HG02763 (cell line): ENCODE measurements at regions not wholly inside any gene's neighbourhood (a gene's known extent, or its start where the extent isn't known, plus 50 kb on each side); places are given as distances from the start of the nearest gene placed in this dataset.

Experiments used
- ATAC-seq: cut with Tn5 transposase; IDR thresholded peaks from one replicate; pipeline ENCODE4 v1.9.1; 2021; ENCODE audit warnings: mild to moderate bottlenecking, moderate library complexity; ENCODE audit not compliant: unreplicated experiment

DNA sequence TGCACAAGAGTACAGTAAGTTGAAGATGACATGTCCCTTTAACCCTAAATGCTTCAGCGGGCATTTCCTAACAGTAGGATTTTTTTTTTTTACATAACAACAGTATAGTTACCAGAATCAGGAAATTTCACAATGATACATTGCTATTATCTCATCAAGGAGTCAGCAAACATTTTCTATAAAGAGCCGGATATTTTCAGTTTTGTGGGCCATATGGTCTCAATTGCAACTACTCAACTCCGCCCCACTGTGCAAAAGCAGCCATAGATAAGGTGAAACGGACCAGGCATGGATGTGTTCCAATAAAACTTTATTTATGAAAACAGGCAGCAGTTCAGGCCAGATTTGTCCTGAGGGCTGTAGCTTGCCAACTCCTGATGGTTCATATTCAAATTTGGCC is 130.6 kb downstream of the SMAD6 start:
- no peak for ATAC-seq

DNA sequence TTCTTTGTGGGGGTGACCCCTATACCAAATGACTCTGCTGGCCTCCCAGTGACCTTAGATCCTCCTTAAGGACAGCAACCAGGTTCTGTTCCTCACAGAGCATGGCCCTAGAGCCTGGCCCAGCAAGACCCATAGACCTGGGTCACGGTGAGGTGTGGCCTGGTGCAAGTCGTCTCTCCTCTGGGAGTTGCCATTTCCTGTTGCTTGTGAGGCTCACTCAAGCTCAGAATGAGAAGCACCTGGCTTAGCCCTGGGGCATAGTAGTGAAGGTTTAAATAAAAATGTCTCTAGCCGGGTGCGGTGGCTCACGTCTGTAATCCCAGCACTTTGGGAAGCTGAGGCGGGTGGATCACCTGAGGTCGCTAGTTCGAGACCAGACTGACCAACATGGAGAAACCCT is 131.3 kb downstream of the SMAD6 start:
- no peak for ATAC-seq

DNA sequence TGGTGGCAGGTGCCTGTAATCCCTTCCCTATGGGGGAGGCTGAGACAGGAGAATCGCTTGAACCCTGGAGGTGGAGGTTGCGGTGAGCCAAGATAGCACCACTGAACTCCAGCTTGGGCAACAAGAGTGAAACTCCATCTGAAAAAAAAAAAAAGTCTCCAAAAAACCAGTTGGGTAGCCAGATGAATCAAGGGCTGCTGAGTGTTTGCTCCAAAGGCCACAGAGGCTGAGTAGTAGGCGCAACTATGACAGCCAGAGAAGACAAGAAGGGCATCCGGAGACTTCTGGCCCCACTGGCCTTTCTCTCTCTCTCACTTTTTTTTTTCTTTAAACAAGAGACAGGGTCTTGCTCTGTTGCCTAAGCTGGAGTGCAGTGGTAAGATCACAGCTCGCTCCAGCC is 131.8 kb downstream of the SMAD6 start:
- no peak for ATAC-seq

DNA sequence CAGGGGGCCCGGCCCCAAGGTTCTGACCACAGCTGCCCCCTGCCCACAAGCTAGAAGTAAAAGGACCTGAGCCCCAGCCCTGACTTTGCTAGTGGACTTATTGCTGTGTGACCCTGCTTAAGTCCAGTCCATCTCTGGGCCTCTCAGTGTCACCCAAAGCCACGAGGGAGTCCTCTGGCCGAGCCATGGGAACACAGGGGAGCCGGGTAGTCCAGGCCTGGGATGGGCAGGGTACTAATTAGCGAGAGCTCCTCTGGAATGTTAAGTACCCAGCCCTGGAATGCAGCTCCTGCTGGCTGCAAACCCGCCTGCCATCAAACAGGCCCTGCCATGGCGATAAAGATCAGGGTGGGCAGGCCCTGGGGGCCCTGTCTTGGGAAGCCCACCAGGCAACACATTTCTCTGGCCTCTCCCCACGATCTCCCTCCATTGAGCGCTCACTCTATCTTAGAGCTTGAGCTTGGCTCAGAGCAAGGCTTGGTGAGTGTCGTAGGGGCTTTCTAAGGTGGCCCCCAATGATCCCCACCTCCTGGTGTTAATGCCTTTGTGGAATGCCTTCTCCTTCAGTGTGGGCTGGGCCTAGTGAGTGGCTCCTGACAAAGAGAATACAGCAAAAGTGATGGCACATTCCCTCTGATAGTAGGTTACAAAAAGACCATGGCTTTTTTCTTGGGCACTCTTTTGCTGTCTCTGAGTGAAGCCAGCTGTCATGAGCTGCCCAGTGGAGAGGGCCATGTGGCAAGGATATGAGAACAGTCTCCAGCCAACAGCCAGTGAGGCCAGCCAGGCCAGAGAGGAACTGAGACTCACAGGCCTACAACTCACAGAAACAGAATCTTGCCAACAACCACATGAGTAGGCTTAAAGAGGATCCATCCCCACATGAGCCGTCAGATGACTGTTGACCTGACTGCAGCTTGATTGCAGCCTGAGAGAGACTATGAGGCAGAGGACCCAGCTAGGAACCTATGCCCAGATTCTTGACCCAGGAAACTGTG is 133.1 kb downstream of the SMAD6 start:
- ATAC-seq, result no peak

DNA sequence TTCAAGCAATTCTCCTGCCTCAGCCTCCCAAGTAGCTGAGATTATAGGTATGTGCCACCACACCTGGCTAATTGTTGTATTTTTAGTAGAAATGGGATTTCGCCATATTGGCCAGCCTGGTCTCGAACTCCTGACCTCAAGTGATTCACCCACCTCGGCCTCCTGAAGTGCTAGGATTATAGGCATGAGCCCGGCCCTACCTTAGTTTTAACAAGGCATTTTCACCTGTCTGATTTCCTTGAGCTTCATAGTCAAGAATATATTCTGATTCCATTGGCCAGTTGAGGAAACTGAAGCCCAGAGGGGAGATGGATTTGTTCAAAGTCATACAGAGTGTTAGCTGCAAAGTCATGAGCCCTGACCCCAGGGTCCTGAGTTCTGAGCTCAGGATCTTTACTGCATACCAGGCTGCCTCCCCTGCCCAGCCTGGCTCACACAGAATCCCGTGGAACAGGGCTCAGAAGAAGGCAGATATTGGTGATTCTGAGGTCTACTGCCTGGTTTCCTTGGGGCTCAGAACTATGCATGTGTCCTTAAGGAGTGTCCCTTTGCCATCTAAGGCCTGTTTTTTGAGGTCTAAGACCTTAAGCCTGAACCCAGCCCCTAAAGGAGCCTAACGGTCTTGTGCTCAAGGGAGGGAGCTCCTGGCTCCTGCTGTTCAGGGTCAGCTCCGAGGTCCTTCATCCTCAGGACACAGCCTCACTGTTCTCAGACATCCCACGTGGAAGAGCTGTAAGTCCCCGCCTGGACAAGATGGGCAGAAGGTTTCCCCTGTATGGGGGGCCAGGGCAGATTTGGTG is 134.4 kb downstream of the SMAD6 start:
- ATAC-seq, result no peak

DNA sequence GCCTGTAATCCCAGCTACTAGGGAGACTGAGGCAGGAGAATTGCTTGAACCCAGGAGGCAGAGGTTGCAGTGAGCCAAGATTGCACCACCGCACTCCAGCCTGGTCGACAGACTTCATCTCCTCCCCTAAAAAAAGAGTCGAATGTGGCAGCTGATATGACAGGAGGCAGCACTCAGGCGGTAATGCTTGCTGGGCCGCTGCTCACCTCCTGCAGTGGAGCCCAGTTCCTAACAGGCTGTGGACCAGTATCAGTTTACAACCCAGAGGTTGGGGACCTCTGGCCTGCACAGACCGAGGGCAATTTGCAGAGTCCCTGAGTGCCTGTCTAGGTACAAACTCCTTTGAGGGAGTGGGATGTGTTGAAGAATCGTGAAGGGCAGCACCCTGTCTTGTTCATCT is 136.2 kb downstream of the SMAD6 start:
- ATAC-seq, result no peak

DNA sequence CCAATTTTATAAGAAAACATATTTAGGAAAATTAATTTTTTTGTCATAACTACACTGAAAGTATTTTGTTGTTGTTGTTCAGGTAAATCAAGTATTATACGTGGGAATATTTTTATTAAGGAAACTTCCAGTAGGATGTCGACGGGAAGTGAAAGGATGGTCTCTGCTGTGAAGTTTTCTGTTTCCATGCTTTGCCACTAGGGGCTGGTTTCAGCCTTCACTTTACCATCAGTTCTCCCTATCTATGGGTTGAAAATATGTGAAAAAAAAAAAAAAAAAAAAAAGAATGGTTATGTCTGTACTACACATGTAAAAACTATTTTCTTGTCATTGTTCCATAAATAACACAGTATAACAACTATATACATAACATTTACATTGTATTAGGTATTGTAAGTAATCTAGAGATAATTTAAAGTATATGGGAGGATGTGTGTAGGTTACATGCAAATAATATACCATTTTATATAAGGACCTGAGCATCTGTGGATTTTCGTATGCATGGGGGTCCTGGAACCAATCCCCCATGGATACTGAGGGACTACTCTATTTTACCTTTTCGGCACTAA is 136.7 kb downstream of the SMAD6 start:
- ATAC-seq, result no peak

DNA sequence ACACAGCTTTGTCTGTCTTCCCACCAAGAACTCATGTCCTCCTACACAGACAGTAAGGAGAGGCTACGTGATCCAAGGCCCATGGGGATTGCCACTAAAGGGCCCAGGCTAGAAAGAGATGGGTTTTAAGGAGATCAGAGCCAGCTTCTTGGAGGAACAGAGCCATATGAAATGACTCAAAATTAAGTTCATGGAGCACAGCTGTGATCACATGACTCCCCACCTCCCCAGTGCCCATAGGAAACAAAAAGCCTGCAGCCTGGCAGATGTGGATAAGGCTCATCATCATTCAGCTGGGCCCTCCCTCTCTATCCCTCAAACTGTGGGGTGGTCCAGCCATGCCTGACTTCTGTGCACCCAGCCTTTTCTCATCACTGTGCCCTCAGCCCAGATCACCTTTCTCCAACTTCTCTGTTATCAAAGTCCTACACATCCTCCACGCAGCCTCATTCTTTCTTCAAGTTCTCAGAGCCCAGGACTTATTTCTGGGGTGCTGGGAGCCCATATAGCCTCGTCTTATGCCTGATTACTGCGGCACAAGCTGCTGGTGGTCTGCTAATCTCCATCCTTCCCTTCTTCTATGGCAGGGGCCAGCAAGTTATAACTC is 137.6 kb downstream of the SMAD6 start:
- ATAC-seq, result no peak

DNA sequence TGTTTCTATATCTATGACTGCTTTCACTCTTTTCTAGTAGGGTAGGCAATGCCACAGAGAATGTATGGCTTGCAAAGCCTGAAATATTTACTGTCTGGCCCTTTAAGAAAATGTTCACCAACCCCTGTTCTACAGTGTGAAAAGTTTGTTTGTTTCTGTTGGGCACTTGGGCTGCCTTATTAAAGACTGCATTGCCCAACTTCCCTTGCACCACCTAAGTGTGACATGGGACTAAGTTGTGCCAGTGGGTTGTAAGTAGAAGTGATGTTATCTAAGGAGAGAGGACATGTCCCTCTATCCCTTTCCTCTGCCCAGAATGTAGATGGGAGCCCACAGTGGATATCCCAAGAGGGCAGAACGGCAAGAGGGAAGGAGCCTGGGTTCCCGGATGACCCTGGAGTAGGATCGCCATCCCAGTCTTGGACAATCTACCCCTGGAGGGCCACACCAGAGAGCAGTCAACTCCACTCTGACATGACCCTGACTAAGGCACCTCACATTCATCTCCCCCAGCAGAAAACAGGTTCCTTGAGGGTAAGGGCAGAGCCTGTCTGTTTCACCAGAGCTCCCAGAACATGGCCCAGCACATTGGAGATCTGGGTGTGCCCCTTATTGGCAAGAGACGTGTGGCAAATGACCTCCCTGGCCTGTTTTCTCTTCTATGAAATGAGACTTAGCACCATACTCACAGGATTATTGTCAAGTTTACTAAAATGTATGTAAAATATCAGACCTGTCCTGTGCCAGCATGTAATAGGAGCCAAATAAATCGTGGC is 138.8 kb downstream of the SMAD6 start:
- no peak for ATAC-seq

DNA sequence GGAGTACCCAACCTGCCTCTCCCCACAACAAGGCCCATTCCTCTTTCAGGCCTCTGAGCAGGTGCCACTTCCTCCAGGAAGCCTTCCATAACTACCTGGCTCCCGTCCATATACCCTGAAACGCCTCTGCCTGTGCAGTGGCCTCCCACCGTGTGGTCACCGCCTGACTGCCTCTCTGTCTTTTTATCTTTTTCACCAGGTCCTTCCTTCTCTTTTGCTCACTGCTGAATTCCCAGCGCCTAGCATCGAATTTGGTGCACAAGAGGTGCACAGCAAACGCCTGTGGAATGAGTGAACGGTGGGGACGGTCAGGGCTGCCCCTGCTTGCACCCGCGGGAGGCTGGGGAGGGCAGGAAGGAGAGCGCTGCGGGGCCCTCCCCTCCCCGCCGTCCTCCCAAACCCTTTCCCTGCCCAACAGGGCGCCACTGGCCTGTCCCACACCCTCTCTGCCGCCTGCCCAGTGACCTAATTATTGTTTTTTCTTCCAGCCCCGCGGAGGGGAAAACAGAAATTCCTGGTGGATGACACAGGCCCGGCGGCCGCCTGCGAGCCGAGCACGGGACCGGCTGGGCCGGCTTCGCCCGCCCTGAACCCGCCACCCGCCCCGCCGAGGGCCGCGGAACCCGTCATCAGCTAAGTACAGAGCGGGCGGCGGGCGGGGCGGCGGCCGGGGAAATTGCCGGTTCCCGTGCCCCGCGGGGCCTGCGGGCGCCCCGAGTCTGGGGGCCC is 140.1 kb downstream of the SMAD6 start:
- ATAC-seq, result no peak

DNA sequence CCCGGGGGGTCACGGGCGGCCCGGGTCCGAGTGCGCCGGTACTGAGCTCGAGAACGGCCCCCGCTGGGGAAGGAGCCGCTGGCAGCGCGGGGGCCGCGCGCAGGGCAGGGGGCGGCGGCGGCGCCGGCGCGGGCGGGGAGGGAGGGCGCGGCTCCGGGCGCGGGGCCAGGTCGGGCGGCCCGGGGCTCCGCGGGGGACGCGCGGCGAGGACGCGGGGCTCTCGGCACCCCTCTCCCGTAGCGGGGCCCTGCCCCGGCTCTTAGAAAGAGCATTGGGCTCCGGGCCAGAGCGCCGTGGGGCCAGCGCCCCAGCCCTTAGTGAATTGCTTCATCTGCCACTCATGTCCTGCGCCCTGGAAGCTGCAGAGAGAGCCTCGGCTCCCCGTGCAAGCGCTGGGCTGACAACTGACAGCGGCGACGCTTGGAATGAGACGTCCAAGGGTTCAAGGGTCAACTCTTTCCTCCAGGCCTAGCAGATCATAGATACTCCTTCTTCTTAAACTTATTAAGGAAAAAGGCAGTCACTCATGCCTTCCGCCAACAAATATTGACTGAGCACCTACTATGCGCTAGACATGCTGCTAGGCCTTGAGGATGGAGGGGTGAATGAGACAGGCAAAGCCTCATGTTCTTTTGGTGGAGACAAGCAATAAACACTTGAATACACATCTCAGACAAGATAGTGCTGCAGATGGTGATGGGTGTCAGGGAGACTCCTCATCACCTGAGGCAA is 140.8 kb downstream of the SMAD6 start:
- no peak for ATAC-seq

DNA sequence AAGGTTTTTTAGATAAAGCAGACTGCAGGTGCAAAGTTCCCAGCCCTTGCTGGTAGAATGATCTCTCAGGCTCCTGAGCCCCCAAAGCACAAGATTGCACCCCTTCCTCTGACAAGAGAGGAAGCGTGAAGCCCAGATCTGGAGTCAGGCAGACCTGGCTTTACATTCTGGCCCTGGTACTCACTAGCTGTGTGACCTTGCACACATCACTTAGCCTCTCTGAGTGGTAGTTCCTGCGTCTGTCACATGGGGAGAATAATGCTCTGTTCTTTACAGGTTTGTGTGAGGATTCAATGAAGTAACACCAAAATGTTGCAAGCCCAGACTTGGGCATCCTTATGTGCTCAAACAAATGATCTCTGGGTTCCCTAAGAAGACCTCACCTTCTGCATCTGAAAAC is 141.5 kb downstream of the SMAD6 start:
- ATAC-seq, result no peak

DNA sequence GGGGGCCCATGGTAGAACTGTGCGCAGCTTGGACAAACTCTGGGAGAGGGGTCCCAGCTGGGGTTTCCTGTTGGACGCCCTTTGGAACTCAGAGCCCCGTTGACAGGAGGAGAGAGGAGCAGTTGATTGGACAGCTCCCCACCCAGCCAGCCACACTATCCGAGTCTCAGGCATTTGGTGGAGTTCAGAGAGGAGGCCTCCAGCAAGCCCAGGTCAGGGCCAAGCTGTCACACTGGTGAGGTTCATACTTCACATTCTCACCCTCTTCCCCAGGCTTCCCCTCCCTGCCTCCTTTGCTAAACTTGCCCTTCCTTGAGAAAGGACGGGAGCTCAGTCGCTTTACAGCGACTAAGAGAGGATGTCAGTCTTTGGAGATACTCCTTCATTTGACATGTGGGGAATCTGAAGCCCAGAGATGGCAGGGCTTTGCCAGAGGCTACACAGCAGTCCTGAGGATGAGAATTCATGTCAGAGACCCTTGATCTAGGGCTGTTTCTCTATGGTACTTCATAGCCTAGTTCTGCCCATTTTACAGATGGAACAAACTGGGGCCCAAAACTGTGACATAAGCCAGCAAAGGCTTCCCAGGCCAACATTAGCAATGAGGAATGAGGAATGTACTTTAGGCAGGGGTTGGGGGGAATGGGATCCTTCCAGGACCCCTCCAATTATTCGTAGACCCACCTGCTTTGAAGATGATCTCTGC is 142.2 kb downstream of the SMAD6 start:
- no peak for ATAC-seq

DNA sequence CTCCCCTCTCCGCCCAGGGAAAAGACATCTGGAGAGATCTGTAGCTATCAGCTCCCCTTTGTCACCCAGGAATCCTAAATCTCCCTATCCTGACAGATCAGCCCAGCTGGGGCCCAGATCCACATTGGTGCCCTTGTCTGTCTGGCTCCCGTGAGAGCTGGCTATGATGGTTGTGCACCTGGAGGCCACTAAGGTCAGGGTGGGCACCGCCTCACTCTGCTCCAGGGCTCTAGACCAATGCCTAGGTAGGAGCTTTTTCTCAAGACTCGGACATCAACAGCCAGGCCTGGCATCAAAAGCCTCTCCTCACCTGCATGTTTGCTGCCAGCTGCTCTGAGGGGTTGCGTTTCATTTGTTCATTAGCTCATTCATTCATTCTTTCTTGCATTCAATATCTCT is 142.7 kb downstream of the SMAD6 start:
- ATAC-seq, result no peak

DNA sequence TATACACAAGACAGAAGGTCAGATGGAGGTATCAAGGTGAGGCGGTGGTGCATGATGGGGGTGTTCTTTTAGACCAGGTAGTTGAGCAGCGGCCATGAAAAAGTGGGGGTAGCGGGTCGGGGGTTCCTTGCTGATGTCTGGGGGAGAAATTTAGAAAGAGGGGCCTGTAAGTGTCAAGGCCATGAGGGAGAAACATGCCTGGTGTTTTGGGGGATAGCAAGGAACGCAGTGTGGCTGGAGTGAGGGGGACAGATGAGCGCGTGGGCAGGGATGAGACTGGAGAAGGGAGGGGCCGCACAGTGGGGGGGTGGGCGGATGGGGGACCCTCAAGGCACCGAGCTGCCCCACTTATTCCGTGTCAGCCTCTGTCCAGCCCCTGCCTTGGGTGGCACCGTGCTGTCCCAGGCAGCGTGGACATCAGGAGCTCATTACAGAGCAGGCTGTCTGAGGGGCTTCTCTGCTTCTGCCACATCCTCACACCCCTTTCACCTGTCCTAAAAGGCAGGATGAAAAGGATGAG is 143.3 kb downstream of the SMAD6 start:
- ATAC-seq, result no peak

DNA sequence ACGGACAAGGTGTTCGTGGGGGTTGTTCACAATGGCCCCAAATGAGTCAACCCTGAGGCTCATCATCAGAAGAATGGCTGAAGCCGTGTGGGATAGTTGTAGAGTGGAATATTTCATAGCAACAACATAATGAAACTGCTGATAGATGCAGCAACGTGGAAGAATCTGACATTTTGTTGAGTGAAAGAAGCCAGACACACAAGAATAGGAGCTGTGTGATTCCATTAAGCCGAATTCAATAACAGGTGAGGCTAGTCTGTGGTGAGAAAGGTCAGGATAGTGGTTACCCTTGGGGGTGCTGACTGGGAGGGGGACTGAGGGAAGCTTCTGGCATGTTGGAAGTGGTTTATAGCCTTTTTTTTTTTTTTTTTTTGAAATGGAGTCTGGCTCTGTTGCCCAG is 144.0 kb downstream of the SMAD6 start:
- no peak for ATAC-seq

DNA sequence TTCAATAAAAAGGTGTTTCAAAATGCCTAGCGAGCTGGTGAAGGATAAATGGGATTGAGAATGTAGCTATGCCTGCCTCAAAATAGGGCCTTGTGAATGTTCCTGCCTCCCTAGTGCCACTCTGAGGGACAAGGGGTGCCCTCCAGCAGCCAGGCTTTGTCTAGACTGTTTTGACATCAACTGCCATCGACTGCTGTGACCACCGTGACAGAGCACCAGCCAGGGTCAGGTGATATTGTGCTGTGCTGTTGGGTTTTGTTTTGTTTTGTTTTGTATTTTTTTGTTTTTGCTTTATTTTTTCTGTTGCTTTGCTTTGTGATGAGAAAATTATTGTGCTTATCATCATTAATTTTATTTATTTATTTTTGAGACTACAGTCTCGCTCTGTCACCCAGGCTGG is 144.8 kb downstream of the SMAD6 start:
- no peak for ATAC-seq

DNA sequence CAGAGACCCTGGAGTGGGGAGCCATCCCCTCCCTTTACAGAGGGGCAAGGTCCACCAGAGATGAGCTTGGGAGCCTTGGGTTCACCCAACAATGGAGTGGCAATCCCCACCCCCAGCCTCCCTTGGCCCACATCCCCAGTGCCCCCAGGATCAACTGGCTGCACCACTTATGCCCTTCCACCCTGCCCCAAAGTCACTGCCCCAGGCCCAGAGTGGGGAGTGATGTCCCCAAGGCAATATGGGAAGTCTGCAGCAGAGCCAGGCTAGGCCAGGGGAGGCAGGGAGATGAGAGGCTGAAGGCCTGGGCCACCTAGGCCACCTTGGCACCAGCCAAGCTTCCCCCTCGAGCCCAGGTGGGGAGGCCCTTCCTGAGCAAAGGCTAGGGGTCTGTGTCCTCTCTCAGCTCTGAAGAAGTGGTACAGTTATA is 145.5 kb downstream of the SMAD6 start:
- ATAC-seq, result no peak
